ENCODE measurements at regions not wholly inside any gene's neighbourhood (a gene's known extent, or its start where the extent isn't known, plus 50 kb on each side); places are given as distances from the start of the nearest gene placed in this dataset.

GRCh38 chr12:107580750-107581618 lies 104.6 kb upstream of the PWP1 start:
- Histone ChIP-seq H3K4me1 (ENCODE audit: control insufficient read depth, insufficient read depth, low read length) (peaks cover 3% of the 10 kb centered on the region), H3K27me3 (ENCODE audit: control insufficient read depth in 1 of 2, insufficient read depth in 2 of 2, low read length in 2 of 2) (peaks cover 29 to 35% of the 10 kb centered on the region in 2 donors), H3K36me3 (ENCODE audit: control insufficient read depth in 2 of 2, insufficient read depth in 2 of 2, low read length in 2 of 2) (no peaks in the 10 kb centered on the region), H3K27ac (ENCODE audit: low read length) (no peak overlapping the region), H3K9me3 (ENCODE audit: control insufficient read depth in 2 of 2, low read length in 2 of 2) (no peaks in the 10 kb centered on the region), H3K4me3 (ENCODE audit: low read length in 2 of 2) (no peak overlapping the region), H3K9ac (ENCODE audit: low read length in 2 of 2) (no peak overlapping the region)

DNA sequence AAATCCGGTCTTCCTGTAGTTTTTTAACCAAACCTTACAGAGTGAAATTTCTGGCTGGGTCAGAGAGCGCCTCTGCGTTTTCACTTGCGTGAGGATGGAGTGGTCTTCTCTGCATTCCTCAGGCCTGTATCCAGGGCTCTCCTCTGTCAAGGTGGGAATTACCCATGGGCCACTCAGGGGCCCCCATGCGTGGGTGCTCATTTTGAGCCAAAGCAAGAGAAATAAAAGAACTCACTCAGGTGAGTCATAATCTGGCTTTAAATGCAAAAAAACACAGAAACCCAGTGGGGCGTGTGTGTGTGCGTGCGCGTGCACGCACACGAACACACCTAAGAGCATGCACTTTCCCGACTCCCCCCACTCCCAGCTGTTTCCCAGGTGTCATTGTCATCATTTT lies 104.0 kb upstream of the PWP1 start:
- no peak overlapping the region for H3K4me3 ChIP-seq (ENCODE audit: low read length in 2 of 2)
- no peaks in the 10 kb centered on the region for H3K9me3 ChIP-seq (ENCODE audit: control insufficient read depth in 2 of 2, low read length in 2 of 2)
- no peaks in the 10 kb centered on the region for H3K36me3 ChIP-seq (ENCODE audit: control insufficient read depth in 2 of 2, insufficient read depth in 2 of 2, low read length in 2 of 2)
- H3K27ac ChIP-seq (ENCODE audit: low read length), result no peak overlapping the region
- H3K4me1 ChIP-seq (ENCODE audit: control insufficient read depth, insufficient read depth, low read length), result peaks cover 3% of the 10 kb centered on the region
- no peak overlapping the region for H3K9ac ChIP-seq (ENCODE audit: low read length in 2 of 2)
- peaks cover 29 to 38% of the 10 kb centered on the region in 2 donors for H3K27me3 ChIP-seq (ENCODE audit: control insufficient read depth in 1 of 2, insufficient read depth in 2 of 2, low read length in 2 of 2)

- Histone ChIP-seq H3K27me3 (ENCODE audit: control insufficient read depth in 1 of 2, insufficient read depth in 2 of 2, low read length in 2 of 2) (peaks cover 27 to 36% of the 10 kb centered on the region in 2 donors), H3K4me1 (ENCODE audit: control insufficient read depth, insufficient read depth, low read length) (peaks cover 3% of the 10 kb centered on the region)
Measured at GRCh38 chr12:107583551-107583950, 102.0 kb upstream of the PWP1 start.

DNA sequence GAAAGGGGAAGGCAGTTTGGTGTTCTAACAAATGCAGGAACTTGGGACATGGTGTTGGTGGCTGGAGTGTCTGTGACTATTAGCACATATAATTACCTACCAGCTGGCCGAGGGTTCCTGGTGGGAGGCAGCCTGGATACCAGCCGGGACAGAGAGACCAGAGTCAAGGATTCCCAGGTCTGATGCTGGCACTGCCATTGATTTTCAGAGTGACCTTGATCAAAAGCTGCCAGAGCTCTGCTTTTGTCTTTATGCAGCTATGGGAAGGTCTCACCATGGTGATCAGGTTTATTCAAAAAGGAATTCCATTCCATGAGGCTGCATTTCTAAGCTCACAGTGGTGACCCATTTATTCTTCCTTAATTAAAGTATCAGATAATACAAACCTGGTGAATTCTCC lies 101.0 kb upstream of the PWP1 start:
- Histone ChIP-seq H3K4me1 (ENCODE audit: control insufficient read depth, insufficient read depth, low read length) (peaks cover 3% of the 10 kb centered on the region), H3K9ac (ENCODE audit: low read length in 2 of 2) (no peak overlapping the region), H3K4me3 (ENCODE audit: low read length in 2 of 2) (no peak overlapping the region), H3K9me3 (ENCODE audit: control insufficient read depth in 2 of 2, low read length in 2 of 2) (peaks cover 10 to 11% of the 10 kb centered on the region in 2 donors), H3K27me3 (ENCODE audit: control insufficient read depth in 1 of 2, insufficient read depth in 2 of 2, low read length in 2 of 2) (peaks cover 27 to 36% of the 10 kb centered on the region in 2 donors), H3K36me3 (ENCODE audit: control insufficient read depth in 2 of 2, insufficient read depth in 2 of 2, low read length in 2 of 2) (no peaks in the 10 kb centered on the region), H3K27ac (ENCODE audit: low read length) (no peak overlapping the region)

More at GRCh38 chr12:107583551-107583950, 102.0 kb upstream of the PWP1 start:
- no peak overlapping the region for H3K9ac ChIP-seq (ENCODE audit: low read length in 2 of 2)
- peaks cover 10 to 11% of the 10 kb centered on the region in 2 donors for H3K9me3 ChIP-seq (ENCODE audit: control insufficient read depth in 2 of 2, low read length in 2 of 2)
- no peaks in the 10 kb centered on the region for H3K36me3 ChIP-seq (ENCODE audit: control insufficient read depth in 2 of 2, insufficient read depth in 2 of 2, low read length in 2 of 2)
- H3K4me3 ChIP-seq (ENCODE audit: low read length in 2 of 2), result no peak overlapping the region
- no peak overlapping the region for H3K27ac ChIP-seq (ENCODE audit: low read length)

- Histone ChIP-seq H3K9me3 (ENCODE audit: control insufficient read depth in 2 of 2, low read length in 2 of 2) (peaks cover 10 to 11% of the 10 kb centered on the region in 2 donors), H3K27ac (ENCODE audit: low read length) (no peak overlapping the region)
Measured at GRCh38 chr12:107586256-107586970, 99.2 kb upstream of the PWP1 start.

GRCh38 chr12:107590413-107590812 lies 95.2 kb upstream of the PWP1 start:
- H3K9me3 ChIP-seq (ENCODE audit: control insufficient read depth in 2 of 2, low read length in 2 of 2), result peaks cover 14 to 16% of the 10 kb centered on the region in 2 donors
- no peak overlapping the region for H3K4me3 ChIP-seq (ENCODE audit: low read length in 2 of 2)
- peaks cover 0 to 5% of the 10 kb centered on the region in 2 donors for H3K27me3 ChIP-seq (ENCODE audit: control insufficient read depth in 1 of 2, insufficient read depth in 2 of 2, low read length in 2 of 2)
- no peak overlapping the region for H3K27ac ChIP-seq (ENCODE audit: low read length)
- no peaks in the 10 kb centered on the region for H3K36me3 ChIP-seq (ENCODE audit: control insufficient read depth in 2 of 2, insufficient read depth in 2 of 2, low read length in 2 of 2)
- no peak overlapping the region for H3K9ac ChIP-seq (ENCODE audit: low read length in 2 of 2)
- no peaks in the 10 kb centered on the region for H3K4me1 ChIP-seq (ENCODE audit: control insufficient read depth, insufficient read depth, low read length)

More at GRCh38 chr12:107586256-107586970, 99.2 kb upstream of the PWP1 start:
- Histone ChIP-seq H3K9ac (ENCODE audit: low read length in 2 of 2) (no peak overlapping the region), H3K27me3 (ENCODE audit: control insufficient read depth in 1 of 2, insufficient read depth in 2 of 2, low read length in 2 of 2) (peaks cover 15 to 29% of the 10 kb centered on the region in 2 donors), H3K4me1 (ENCODE audit: control insufficient read depth, insufficient read depth, low read length) (peaks cover 2% of the 10 kb centered on the region), H3K36me3 (ENCODE audit: control insufficient read depth in 2 of 2, insufficient read depth in 2 of 2, low read length in 2 of 2) (no peaks in the 10 kb centered on the region), H3K4me3 (ENCODE audit: low read length in 2 of 2) (no peak overlapping the region)

DNA sequence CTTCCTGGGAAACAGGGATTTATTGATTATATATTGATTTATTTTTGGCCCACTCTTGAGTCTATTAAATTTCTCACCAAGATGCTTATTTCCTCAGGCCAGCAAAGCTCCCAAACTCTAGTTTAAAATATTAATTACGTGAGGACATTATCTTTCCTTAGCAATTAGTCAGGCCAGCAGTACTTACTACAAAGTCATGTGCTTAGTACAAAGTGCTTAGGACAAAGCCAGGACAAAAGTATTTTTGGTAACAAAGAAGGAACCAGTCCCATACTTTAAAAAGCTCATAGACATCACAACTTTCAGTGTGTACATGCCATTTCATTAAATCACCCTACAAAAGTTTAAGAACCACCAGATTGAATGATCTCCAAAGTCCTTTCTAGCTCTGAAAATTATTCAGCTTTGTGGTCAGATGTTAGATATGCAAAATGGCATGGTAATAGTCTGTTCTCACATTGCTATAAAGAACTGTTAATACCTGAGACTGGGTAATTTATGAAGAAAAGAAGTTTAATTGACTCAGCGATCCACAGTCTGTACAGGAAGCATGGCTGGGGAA lies 94.7 kb upstream of the PWP1 start:
- Histone ChIP-seq H3K4me1 (ENCODE audit: control insufficient read depth, insufficient read depth, low read length) (no peaks in the 10 kb centered on the region), H3K4me3 (ENCODE audit: low read length in 2 of 2) (no peak overlapping the region), H3K9ac (ENCODE audit: low read length in 2 of 2) (no peak overlapping the region), H3K27me3 (ENCODE audit: control insufficient read depth in 1 of 2, insufficient read depth in 2 of 2, low read length in 2 of 2) (peaks cover 0 to 3% of the 10 kb centered on the region in 2 donors), H3K27ac (ENCODE audit: low read length) (no peak overlapping the region), H3K9me3 (ENCODE audit: control insufficient read depth in 2 of 2, low read length in 2 of 2) (peaks cover 14 to 16% of the 10 kb centered on the region in 2 donors), H3K36me3 (ENCODE audit: control insufficient read depth in 2 of 2, insufficient read depth in 2 of 2, low read length in 2 of 2) (no peaks in the 10 kb centered on the region)

DNA sequence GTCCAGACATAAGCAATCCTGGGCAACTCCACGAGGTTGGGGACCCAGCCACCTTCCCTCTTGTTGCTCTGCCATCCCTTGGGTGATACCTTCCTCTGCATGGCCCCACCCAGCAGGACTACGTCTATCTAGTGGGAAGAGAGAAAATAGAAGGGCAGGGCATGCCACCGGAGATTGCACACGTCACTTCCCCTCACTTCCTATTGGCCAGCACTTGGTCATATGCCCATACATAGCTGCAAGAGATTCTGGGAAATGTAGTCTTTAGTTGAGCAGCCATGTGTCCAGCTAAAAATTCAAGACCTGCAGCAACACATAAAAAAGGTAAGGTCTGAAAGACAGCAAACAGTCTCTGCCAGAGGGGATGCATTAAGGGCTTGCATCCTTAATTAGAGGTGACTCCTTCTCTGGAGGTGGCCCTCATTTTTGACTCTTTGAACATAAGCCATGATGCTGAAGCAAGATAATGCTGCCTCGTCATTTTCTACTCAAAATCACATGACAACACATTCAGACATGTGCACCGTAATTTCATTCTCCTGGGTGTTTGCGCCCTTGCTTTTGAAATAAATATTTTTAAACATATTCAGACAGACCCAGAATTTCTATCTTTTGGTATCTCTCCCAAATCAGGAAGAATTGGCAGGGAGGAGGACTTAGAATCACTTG lies 91.8 kb upstream of the PWP1 start:
- H3K27ac ChIP-seq (ENCODE audit: low read length), result no peak overlapping the region
- no peak overlapping the region for H3K9ac ChIP-seq (ENCODE audit: low read length in 2 of 2)
- peaks cover 6 to 12% of the 10 kb centered on the region in 2 donors for H3K9me3 ChIP-seq (ENCODE audit: control insufficient read depth in 2 of 2, low read length in 2 of 2)
- peaks cover 2 to 3% of the 10 kb centered on the region in 2 donors for H3K27me3 ChIP-seq (ENCODE audit: control insufficient read depth in 1 of 2, insufficient read depth in 2 of 2, low read length in 2 of 2)
- H3K4me3 ChIP-seq (ENCODE audit: low read length in 2 of 2), result no peak overlapping the region
- no peaks in the 10 kb centered on the region for H3K36me3 ChIP-seq (ENCODE audit: control insufficient read depth in 2 of 2, insufficient read depth in 2 of 2, low read length in 2 of 2)
- H3K4me1 ChIP-seq (ENCODE audit: control insufficient read depth, insufficient read depth, low read length), result no peaks in the 10 kb centered on the region

GRCh38 chr12:107594995-107595394 lies 90.6 kb upstream of the PWP1 start:
- Histone ChIP-seq H3K27me3 (ENCODE audit: control insufficient read depth in 1 of 2, insufficient read depth in 2 of 2, low read length in 2 of 2) (peaks cover 2 to 5% of the 10 kb centered on the region in 2 donors), H3K9ac (ENCODE audit: low read length in 2 of 2) (no peak overlapping the region), H3K4me1 (ENCODE audit: control insufficient read depth, insufficient read depth, low read length) (no peaks in the 10 kb centered on the region), H3K36me3 (ENCODE audit: control insufficient read depth in 2 of 2, insufficient read depth in 2 of 2, low read length in 2 of 2) (no peaks in the 10 kb centered on the region), H3K9me3 (ENCODE audit: control insufficient read depth in 2 of 2, low read length in 2 of 2) (peaks cover 6 to 12% of the 10 kb centered on the region in 2 donors), H3K4me3 (ENCODE audit: low read length in 2 of 2) (no peak overlapping the region), H3K27ac (ENCODE audit: low read length) (no peak overlapping the region)

- H3K9me3 ChIP-seq (ENCODE audit: control insufficient read depth in 2 of 2, low read length in 2 of 2), result peaks cover 6 to 12% of the 10 kb centered on the region in 2 donors
- H3K4me1 ChIP-seq (ENCODE audit: control insufficient read depth, insufficient read depth, low read length), result no peaks in the 10 kb centered on the region
- H3K9ac ChIP-seq (ENCODE audit: low read length in 2 of 2), result no peak overlapping the region
- no peak overlapping the region for H3K4me3 ChIP-seq (ENCODE audit: low read length in 2 of 2)
- no peaks in the 10 kb centered on the region for H3K36me3 ChIP-seq (ENCODE audit: control insufficient read depth in 2 of 2, insufficient read depth in 2 of 2, low read length in 2 of 2)
- H3K27ac ChIP-seq (ENCODE audit: low read length), result no peak overlapping the region
- H3K27me3 ChIP-seq (ENCODE audit: control insufficient read depth in 1 of 2, insufficient read depth in 2 of 2, low read length in 2 of 2), result peaks cover 2 to 5% of the 10 kb centered on the region in 2 donors
Measured at GRCh38 chr12:107597695-107598410, 87.7 kb upstream of the PWP1 start.
